Ovary (tissue), 7 donors: ENCODE measurements at regions not wholly inside any gene's neighbourhood (a gene's known extent, or its start where the extent isn't known, plus 50 kb on each side); places are given as distances from the start of the nearest gene placed in this dataset.

ENCODE experiments used
- DNase-seq, 5 donors: peaks; one replicate each; pipeline ENCODE4 v3.0.0-alpha.2; 2019 to 2020
- H3K27ac ChIP-seq, 2 donors: fragments of 200-600 bp; one replicate each; pipeline versions ENCODE4 v1.5.1 to v1.8.0; 2019 to 2022
- H3K27me3 ChIP-seq: fragments of 200-600 bp; one replicate; pipeline ENCODE4 v1.8.0; 2022
- H3K36me3 ChIP-seq: fragments of 200-600 bp; sonication (generic); one replicate; pipeline ENCODE4 v1.5.1; 2019
- H3K4me1 ChIP-seq: one replicate; pipeline ENCODE4 v1.8.1; 2013; ENCODE audit warnings: mild to moderate bottlenecking, moderate library complexity; ENCODE audit not compliant: insufficient read depth
- H3K4me3 ChIP-seq: fragments of 200-600 bp; sonication (generic); one replicate; pipeline ENCODE4 v1.5.1; 2017
- H3K9me3 ChIP-seq, 2 donors: fragments of 200-600 bp in 1 of 2; sonication (generic) in 1 of 2; one replicate each; pipeline versions ENCODE4 v1.5.1 to v1.8.1; 2013 to 2019; ENCODE audit warnings: mild to moderate bottlenecking in 1 of 2, moderate library complexity in 1 of 2
- EP300 ChIP-seq: sonication (generic); formaldehyde crosslinking; IDR thresholded peaks from one replicate; pipeline ENCODE4 v1.6.1; 2017; ENCODE audit warnings: antibody characterized with exemption
- POLR2A ChIP-seq: fragments of 450-650 bp; IDR thresholded peaks from one replicate; pipeline ENCODE4 v1.6.1; 2017; ENCODE audit warnings: antibody characterized with exemption, mild to moderate bottlenecking, moderate library complexity
- WGBS, 3 donors: extraction: QIAGEN DNeasy Blood & Tissue Kit in 1 of 3; methylation state at CpG; one replicate each; pipeline versions ENCODE4 v1.1.5 to v1.1.7; 2013 to 2017; 5-methylcytosine and 5-hydroxymethylcytosine counted together
- intact Hi-C, 4 donors: fragments of 100-400 bp; cut with DNase I; formaldehyde crosslinking; loops; one replicate each; pipeline versions ENCODE4 v1.11.0 to v1.15.1; 2022 to 2023
- TF ChIP-seq, protein P1 (sequence below), 3 donors: fragments of 450-650 bp in 2 of 3; fragments of 200-600 bp in 1 of 3; IDR thresholded peaks; one replicate each; pipeline versions ENCODE4 v1.5.1 to v1.8.0; 2016 to 2022; ENCODE audit warnings: antibody characterized with exemption in 3 of 3, mild to moderate bottlenecking in 1 of 3
- donor health status: DM: no; HTN: no; CAD: no; lungs with moderate emphysema.
- donor health status: DM: no; HTN: no; CAD: no.
- donor health status: Bipolar disorder and iron deficiency.
- donor health status: DM: no; HTN: no; CAD: no.
- donor health status: DM: yes; HTN: yes; CAD: no.

DNA sequence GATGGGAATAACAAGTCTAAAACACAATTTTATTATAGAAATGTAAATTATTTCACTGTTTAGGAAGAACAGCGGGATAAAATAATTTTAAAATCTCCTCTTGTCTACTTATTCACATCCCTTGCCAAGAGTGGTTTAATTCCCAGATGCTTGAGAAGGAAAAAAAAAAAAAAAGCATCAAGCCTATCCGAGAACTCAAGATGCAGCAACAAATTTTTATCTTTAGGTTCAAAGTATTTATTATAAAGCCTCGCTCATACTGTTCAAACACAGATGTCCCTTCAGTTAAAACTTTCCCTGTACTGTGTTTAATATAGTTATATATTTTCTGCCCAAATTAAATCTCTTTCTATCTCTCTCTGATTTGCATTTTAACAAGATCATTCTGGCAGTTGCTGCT, 1615.8 kb downstream of the PLA2G4A start:
- intact Hi-C loops = no loop called here
- no peak overlapping the region for H3K4me3 ChIP-seq
- DNase-seq = no peak
- no peaks in the 10 kb centered on the region for H3K27me3 ChIP-seq
- no peaks in the 10 kb centered on the region for H3K9me3 ChIP-seq
- no peaks in the 10 kb centered on the region for H3K36me3 ChIP-seq
- 20 to 32% (median 30%) methylated on average over 3 of the region's 3 CpGs for WGBS, 3 donors
- no peaks in the 10 kb centered on the region for H3K4me1 ChIP-seq
- TF ChIP-seq POLR2A (no peak), EP300 (no peak)
- TF ChIP-seq, protein P1, sequence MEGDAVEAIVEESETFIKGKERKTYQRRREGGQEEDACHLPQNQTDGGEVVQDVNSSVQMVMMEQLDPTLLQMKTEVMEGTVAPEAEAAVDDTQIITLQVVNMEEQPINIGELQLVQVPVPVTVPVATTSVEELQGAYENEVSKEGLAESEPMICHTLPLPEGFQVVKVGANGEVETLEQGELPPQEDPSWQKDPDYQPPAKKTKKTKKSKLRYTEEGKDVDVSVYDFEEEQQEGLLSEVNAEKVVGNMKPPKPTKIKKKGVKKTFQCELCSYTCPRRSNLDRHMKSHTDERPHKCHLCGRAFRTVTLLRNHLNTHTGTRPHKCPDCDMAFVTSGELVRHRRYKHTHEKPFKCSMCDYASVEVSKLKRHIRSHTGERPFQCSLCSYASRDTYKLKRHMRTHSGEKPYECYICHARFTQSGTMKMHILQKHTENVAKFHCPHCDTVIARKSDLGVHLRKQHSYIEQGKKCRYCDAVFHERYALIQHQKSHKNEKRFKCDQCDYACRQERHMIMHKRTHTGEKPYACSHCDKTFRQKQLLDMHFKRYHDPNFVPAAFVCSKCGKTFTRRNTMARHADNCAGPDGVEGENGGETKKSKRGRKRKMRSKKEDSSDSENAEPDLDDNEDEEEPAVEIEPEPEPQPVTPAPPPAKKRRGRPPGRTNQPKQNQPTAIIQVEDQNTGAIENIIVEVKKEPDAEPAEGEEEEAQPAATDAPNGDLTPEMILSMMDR (IDR thresholded peaks at IDR 0.05) = no peak
- H3K27ac ChIP-seq = no peak overlapping the region

DNA sequence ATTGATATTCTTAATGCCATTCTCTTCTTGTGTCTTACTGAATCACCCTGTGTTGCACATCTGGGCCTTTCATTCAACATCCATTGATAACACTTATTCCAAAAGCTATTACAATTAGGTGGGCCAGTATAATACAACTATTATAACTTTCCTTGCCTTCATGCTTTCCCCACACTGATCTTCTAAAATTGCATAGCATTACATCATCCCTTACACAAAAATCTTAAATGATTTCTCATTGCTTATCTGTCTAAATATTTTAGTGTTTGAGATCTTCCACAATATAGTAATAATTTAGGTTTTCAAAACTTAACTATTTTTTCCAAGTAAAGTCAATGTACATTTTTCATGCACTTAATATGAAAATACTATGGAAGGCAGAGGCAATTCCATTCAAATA, 1634.1 kb downstream of the PLA2G4A start:
- DNase-seq = no peak
- Histone ChIP-seq H3K27ac (no peak overlapping the region), H3K36me3 (no peaks in the 10 kb centered on the region), H3K27me3 (no peaks in the 10 kb centered on the region), H3K9me3 (no peaks in the 10 kb centered on the region), H3K4me3 (no peak overlapping the region), H3K4me1 (no peaks in the 10 kb centered on the region)
- intact Hi-C loops = no loop called here
- TF ChIP-seq, protein P1 (IDR thresholded peaks at IDR 0.05) = no peak
- TF ChIP-seq POLR2A = no peak

DNA sequence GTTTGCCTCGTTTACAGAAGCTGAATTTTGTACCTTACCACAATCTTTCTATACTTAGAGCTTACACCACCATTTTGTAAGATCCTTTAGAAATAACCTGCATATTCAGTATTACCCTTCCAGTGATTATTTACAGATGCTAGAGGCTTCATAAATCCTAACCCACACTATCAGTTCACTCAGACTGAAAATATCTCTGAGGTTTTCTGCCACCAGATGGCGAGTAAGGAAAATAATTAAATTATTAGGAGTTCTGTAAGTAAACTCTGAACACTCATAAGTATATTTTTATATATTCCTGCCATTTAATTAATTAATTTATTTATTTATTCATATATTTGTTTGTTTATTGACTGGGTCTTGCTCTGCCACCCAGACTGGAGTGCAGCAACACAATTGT, 1635.2 kb downstream of the PLA2G4A start:
- no peak for DNase-seq
- intact Hi-C loops = no loop called here
- no peak overlapping the region for H3K27ac ChIP-seq
- H3K9me3 ChIP-seq = no peaks in the 10 kb centered on the region
- H3K36me3 ChIP-seq = no peaks in the 10 kb centered on the region
- TF ChIP-seq POLR2A = no peak
- TF ChIP-seq EP300 = no peak
- TF ChIP-seq, protein P1 (IDR thresholded peaks at IDR 0.05) = no peak
- no peaks in the 10 kb centered on the region for H3K27me3 ChIP-seq
- no peaks in the 10 kb centered on the region for H3K4me1 ChIP-seq
- 53 to 60% (median 55%) methylated on average over 2 of the region's 2 CpGs for WGBS, 3 donors
- H3K4me3 ChIP-seq = no peak overlapping the region

DNA sequence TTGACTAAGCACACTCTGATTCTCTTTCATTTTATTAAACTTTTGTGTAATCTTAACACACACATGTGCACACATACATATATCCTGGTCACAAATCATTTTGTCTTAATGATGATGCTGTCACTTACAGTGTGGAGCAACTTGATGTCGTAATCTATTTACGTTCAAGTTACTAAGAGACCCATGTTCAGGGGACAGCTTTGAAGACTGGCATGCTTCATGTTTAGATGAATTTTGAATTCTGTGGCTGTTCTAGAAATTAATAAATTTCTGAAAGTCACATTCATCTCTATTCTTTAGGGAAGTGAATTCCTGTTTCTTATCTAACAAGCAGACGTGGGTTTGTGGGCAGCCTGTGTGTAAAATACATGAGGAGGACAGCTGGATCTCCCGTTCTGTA, 1637.8 kb downstream of the PLA2G4A start:
- intact Hi-C loops = no loop called here

More for the DNA sequence above, 1637.8 kb downstream of the PLA2G4A start:
- H3K27me3 ChIP-seq = no peaks in the 10 kb centered on the region
- 36 to 68% (median 68%) methylated on average over 4 of the region's 4 CpGs for WGBS, 3 donors
- no peaks in the 10 kb centered on the region for H3K9me3 ChIP-seq
- TF ChIP-seq, protein P1 (IDR thresholded peaks at IDR 0.05) = no peak
- TF ChIP-seq EP300 (no peak), POLR2A (no peak)
- H3K27ac ChIP-seq = no peak overlapping the region
- no peaks in the 10 kb centered on the region for H3K4me1 ChIP-seq
- no peaks in the 10 kb centered on the region for H3K36me3 ChIP-seq
- DNase-seq = no peak
- no peak overlapping the region for H3K4me3 ChIP-seq
